HG03354 (cell line): ENCODE measurements at regions not wholly inside any gene's neighbourhood (a gene's known extent, or its start where the extent isn't known, plus 50 kb on each side); places are given as distances from the start of the nearest gene placed in this dataset.

Source experiments
- ATAC-seq: cut with Tn5 transposase; IDR thresholded peaks from one replicate; pipeline ENCODE4 v1.9.1; 2021; ENCODE audit warnings: mild to moderate bottlenecking; ENCODE audit not compliant: unreplicated experiment, poor library complexity, severe bottlenecking

DNA sequence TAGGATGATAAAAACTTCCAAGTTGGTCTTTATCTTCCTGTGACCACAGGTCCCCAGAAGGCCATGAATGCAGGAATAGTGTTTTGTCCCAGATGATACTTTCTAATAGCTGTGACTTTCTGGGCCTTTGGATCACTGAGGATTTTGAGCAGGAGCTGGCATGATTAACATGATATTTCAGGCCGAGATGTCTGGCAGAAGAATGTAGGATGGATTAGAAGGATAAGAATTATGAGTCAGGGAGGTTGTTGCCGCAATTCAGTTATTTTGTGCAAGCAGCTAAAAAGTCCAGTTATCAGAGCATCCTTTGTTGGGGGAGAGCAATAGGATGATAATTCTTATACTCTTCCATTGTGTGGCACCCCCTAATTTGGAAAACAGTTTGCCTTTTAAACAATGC lies 189.7 kb downstream of the PSAT1 start:
- ATAC-seq, result no peak

DNA sequence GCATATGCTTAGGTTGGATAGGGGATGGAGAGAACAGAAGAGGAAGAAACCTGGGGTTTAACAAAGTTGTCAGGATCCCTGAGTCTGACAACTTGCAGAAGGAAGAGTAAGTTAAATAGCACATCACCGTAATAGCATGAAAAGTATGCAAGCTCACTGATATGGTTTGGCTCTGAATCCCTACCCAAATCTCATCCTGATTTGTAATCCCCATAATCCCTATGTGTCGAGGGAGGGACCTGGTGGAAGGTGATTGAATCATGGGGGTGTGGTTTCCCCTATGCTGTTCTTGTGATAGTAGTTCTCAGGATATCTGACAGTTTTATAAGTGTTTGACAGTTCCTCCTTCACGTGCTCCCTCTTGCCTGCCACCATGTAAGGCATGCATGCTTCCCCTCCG lies 193.3 kb downstream of the PSAT1 start:
- no peak for ATAC-seq

DNA sequence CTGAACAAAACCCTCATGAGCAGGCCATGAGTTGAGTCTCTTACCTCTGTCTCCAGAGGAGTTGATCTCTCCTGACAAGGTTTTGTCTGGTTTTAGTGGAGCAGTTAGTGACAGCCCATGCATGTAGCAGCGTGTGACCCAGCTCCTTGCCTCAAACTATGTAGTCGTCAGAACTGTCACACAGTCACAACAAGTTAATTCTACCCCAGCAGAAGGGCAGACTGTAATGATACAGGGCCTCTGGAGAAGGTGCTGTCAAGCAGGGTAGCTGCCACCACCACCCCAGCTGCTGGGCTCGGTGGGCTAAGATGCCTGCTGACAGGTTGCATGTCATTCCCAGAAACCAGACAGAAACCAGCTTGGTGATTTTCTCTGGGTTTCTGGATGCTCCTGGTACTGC lies 194.5 kb downstream of the PSAT1 start:
- no peak for ATAC-seq

DNA sequence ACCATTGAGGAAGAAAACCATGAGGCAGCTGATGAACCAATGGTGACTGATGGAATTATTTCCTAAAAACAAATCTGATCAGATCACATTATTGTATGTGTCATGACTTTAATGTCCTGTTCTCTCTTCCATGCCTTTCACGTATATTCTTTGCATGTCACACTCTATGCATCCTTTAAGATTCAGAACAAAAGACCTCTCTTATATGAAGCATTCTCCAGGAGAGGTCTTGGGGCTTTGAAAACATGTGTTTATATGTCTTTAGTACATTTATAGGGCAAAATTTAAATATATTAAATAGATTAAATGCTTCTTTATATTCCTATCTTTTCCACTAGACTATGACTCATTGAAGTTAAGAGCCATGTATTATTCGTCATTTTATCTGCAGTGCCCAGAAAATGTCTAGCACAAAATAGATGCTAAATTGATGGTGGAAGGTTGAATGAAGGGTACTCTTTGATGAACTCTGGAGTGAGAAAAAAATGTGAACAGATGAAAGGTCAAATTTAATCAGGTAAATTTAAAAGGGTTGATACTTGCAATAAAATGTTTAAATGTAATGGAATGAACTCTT lies 196.3 kb downstream of the PSAT1 start:
- no peak for ATAC-seq

DNA sequence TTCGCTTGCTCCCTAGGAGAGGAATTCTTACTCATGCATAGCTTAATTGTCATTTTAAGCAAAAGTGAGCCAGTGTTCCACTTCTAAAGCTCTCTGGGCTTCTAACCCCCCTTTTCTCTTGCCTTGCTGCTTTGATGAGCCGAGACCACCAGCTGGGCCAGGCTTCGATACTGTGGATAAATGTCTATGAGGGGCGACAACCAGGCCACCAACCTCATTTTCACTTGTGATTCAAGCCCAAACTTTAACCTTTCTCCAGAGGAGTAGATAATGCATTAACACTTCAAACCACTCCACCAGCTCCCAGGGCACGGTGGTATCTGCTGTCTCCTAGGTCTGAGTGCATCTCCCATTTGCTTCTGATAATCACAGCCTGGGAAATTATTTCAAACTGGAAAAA lies 205.6 kb downstream of the PSAT1 start:
- no peak for ATAC-seq

DNA sequence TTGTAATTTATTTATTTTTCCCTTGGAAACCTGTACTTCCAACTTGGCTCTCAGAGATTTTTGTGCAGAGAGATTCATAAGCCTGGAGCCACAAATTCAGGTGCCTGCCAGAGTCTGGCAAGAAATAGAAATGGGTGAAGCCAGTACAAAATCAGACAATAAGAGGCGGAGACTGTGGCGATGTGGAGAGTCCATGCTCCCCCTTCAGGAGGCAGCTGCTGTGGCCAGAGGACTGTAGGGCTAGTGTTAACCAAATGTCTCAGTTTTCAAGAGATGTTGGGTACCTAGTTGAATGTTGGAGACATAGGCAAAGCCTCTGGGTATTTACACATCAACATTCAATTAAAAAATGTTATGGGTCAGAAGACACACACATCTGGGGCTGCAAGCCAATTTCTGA lies 208.6 kb downstream of the PSAT1 start:
- ATAC-seq, result no peak

DNA sequence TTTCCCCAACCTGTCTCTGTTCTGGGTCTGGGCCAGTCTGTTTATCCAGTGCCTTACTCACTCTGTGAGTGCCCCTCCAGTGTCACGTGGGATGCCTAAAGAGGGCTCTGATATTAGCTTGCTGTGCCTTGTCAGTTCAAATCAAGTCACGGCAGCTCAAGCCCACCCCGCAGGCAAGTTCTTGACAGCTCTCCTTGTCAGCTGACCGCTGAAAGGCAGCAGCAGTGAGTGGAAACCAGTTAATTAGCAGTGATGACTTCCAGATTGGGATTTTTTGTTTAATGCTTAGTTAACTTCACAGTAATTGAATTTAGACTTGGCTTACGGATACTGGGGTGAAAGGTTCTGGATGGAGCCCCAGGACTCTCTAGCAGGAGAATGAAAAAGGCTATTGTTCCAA lies 210.1 kb downstream of the PSAT1 start:
- ATAC-seq, result no peak

DNA sequence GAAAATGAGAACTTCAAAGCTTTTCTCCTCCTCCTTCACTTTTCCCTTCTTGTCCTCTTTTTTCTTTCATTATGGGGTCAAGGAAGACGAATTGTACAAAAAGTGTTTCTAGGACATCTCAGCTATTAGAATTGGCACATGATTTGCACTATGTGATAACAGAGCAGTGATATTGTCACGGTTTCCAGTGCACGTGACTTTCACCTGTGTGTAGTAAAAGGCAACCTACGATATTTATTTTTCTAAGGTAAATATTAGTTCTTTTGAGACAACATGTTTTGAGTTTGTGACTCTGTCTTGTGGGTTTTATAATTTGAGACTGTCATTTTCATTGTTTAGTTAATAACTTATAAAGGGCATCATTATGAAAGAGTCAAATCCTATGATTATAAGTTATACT lies 213.1 kb downstream of the PSAT1 start:
- no peak for ATAC-seq

DNA sequence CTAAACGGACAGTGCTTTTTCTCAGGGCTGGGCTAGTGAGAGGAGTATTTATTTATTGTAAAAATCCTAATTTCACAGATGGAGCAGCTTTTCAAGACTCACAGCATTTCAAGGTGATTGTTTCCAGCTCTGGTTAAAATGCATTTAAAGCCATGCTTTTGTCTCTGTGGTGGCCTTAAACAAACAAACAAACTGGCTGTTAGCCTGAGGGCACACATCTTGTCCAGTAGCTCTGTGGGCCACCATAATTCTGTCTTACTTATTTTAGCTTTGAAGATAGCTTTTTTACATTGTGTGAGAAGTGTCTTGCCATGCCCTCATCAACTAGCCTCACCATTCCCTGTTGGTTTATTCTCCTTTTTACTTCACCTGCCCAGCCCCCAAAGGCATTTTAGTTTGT lies 218.2 kb downstream of the PSAT1 start:
- ATAC-seq, result no peak

DNA sequence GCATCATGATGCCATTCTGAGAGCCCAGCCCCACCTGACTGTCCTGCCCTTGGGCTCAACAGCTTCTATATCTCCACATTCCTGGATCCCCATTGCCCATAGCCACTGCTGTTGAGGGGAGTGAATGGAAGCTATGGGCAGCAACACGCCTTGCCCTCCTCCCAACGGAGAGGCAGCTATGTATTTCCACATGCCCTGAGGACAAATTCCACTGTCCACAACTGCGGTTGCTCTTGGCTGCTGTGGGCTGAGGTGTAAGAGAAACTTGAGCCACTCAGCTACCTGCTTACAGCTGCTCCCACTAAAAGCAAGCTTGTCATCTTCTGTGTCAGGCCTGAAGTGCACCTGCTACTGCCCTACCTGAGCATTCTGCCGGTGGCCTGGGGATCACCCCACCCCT lies 222.9 kb downstream of the PSAT1 start:
- ATAC-seq, result no peak

DNA sequence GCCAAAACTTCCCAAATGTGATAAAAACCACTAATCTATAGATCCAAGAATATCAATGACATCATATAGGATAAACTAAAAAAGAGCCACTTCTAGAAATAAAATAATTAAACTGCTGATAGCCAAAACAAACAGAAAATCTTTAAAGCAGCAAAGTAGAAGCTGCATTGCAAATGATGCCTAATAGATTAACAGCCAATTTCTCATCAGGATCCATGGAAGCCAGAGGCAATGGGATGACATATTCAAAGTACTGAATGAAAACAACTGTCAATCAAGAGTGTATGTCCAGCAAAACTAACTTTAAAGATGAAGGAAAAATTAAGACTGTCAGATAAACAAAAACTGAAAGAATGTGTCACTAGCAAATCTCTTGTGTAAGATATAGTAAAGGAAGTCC lies 224.8 kb downstream of the PSAT1 start:
- no peak for ATAC-seq

DNA sequence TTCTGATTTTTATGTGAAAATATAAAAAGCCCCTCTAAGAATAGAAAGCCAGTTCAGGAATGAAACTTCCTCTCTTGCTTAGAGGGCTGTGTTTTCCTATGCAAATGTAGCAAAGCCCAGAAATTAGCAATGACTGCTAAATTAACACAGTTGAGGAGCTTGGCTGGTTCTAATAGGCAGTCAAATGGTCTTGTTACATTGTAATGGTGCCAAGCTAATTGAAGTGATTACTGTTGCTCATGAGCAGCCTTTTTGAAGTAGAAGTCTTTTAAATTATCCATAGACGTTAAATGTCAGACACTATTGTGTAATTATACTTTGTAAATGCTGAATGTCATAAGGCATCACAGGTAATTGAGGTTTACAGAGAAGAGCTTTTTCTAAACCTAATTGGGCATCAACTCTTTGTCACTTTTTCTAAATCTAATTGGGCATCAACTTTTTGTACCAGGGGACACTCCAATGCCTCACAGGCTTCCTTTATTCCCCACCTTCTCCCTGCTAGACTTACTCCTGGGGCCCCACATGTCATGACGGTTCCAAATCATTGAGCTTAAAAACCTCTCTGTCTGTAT lies 229.1 kb downstream of the PSAT1 start:
- no peak for ATAC-seq

DNA sequence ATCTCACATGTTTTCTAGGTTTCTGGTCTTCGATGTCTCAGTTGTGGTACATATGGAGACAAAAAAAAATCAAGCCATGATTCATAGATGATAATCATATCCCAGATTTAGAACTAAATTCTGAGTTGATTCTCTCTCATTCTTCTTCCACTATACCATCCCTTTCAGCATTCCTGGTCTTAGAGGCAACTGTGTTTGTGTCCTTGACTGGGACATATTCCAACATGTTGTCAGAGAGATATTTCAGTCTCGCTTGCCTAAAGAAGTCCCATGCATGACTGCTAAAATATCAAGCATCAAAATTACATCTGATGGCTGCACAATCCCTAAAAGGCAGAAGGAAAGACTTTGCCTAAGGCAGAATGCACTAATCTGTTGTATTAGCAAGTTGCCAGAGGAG lies 236.6 kb downstream of the PSAT1 start:
- no peak for ATAC-seq

DNA sequence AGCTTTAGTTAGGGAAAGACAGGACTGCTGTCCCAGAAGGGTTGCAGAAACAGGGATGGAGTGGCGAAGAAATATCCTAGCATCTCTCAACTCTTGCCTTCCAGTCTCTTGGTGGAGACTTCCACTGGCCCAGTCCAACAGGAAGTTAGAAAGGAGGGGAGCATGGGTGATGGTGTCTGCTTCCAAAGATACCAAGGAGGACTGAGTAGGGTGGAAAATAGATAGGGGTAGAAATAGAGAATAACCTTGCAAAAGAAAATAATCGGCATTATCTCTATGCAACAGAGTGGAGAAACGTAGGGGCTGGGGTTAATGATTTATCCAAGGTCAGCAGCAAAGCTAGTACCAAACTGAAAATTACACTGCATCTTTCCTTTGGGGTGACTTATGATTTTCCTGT lies 242.3 kb downstream of the PSAT1 start:
- ATAC-seq, result no peak

DNA sequence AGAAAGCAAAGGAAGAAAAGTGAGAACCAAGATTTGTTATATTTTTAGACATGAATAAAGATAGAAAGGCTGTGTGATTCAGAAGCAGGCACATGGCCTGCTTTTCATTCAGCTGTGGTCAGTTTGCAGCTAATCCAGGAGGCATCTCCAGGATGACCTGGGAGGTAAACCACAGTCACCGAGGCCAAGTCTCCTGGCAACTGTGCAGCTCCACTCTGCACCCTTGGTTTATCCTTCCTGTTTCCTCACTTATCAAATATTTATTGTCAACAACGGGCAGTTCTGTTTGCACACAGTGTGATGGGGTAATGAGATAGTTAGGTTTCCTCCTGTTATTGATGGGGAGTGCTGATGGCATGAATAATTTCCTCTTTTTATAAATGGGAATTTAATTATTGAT lies 243.0 kb downstream of the PSAT1 start:
- ATAC-seq, result no peak

DNA sequence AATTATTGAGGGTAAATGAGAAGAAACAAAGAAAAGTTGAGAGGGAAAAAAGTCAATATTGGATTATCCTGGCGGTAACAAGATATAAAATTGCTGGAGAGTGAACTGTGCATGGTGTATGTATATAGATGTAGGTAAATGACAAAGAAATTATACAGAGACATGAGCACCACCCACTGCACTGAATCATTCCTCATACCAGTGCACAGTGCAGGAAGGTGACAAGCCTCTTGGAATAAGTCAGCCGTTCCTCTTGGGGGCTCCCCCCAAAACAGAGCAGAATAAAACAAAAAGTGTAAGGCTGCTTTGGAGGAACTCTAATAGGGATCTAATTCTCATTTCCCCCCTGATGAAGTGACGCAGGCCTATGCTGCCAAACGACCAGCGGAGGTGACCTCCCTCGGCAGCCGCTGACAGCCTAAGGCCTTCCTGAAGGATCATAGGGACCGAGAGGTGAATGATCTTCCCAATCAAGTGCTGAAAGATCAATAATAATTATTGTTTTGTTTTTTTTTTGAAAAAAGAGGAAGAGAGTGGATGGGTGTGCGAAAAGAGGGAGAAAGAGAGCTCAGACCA lies 245.0 kb downstream of the PSAT1 start:
- no peak for ATAC-seq

DNA sequence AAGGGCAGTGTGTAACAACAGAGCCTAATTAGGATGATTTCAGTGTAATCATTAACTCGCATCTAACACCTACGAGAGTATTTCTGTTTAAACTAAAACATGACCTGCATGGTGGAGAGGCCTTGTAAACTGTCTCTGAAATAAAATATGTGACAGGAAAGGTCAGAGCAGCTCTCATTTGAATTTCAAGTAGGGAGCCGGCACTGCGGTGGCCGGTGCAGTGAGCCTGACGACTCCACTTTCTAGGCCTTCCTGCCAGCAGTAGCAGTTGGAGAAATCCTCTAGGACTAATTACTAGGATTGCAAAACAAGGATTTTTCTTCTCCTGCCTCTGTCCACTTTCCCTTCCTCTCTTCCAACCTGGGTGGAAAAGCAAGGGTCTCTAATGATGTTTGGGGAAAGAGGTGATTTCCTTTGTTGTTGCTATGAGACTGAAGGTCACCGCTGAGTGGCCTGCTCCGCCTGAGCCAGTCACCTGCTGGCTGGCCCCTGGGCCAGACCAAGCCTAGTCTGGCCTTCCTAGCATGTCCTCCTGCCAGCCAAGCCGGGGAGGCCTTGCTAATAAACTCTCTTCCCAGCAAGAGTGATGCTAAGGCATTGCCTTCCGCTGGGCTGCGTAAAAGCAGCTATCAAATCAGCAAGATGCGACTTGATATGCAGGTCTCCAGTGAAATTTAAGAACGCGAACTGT lies 245.7 kb downstream of the PSAT1 start:
- no peak for ATAC-seq

DNA sequence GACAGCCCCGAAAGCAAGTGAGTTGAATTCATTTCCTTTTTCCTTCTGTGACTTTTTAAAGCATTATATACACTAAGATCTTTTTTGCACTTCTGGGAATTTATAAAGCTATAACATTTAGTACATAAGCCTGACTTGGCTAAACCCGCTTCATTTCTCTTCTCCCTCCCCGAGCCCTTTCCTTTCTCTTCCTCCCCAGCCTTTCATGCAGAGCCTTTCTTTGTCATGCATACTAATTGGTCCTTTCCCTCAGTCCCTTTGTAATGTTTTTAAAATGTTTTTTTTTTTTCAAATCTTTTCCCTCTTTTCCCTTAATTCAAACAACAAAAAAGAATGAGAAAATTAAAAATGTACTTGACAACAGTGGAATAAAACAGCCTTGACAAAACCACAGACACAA lies 246.4 kb downstream of the PSAT1 start:
- no peak for ATAC-seq

DNA sequence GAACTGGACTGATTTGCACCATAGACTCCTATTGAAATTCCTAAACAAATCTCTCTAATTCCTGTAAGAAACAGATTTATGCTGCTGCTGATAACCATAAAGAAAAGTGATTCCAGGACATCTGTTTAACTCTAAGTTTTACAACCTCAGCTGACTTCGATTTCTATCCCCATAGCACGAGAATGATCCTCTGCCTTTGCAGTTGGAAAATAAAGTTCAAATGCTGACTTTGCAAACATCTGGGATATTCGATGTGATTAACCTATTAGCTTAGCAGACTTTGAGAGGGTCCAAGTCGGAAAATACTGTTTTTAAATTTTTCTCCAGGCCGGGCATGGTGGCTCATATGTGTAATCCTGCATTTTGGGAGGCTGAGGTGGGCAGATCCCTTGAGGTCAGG lies 247.3 kb downstream of the PSAT1 start:
- ATAC-seq, result no peak

DNA sequence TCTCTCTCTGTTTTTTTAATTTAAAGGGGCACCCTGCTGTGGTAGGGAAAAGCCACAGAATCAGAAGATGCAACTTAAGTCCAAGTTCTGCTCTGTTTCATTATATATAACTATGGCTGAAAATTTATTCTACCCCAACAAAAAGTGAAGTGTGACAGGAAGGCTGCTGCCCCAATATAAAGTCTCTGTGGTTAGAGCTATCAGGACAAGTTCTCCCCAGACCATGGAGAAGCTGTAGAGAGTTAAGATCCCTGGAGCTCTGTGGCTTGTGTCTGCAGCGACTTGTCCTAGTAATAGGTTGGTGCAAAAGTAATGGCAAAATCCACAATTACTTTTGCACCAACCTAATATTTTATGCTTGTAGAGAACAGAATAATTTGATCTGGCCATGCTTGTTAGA lies 250.9 kb downstream of the PSAT1 start:
- ATAC-seq, result no peak

DNA sequence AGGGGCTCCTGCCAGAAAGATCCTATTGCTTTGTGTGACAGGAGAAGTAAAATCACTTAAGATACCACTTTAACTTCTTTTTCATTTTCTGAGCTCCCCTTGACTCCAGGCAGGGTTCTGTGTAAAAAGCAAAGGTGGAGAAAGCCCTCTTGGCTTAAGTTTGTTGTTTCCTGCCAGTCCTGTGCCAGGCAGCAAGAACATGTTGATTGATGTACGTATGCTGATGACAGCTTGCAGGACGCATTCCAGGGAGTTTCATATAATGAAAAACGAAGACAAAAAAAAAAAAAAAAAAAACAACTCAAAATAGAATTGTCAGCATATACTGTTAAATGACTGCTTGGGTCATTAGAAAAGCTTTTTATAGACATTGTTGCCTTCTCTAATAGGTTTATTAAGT lies 251.7 kb downstream of the PSAT1 start:
- no peak for ATAC-seq
